ENCODE measurements at regions not wholly inside any gene's neighbourhood (a gene's known extent, or its start where the extent isn't known, plus 50 kb on each side); places are given as distances from the start of the nearest gene placed in this dataset.

- TF ChIP-seq CTCF (IDR thresholded peaks at IDR 0.05; ENCODE audit: low read depth, low read length) = no peak
- Histone ChIP-seq H3K4me1 (ENCODE audit: low read depth) (no peaks in the 10 kb centered on the region), H3K27ac (no peak overlapping the region)
Observed at GRCh38 chr2:24410976-24411375, 50.6 kb upstream of the ITSN2 start.

GRCh38 chr2:24409700-24410556, 49.6 kb upstream of the ITSN2 start:
- H3K27ac ChIP-seq = no peak overlapping the region
- H3K27me3 ChIP-seq = no peaks in the 10 kb centered on the region
- H3K4me1 ChIP-seq (ENCODE audit: low read depth) = no peaks in the 10 kb centered on the region
- H3K4me3 ChIP-seq = no peak overlapping the region
- H3K36me3 ChIP-seq = no peaks in the 10 kb centered on the region
- no peaks in the 10 kb centered on the region for H3K9me3 ChIP-seq (ENCODE audit: low read depth)
- peak; percentile 78 to 83 for DNase-seq (ENCODE audit: low read depth in 1 of 2, low spot score in 1 of 2)
- TF ChIP-seq CTCF (IDR thresholded peaks at IDR 0.05; ENCODE audit: low read depth, low read length) = peak; percentile 86

More at GRCh38 chr2:24410976-24411375, 50.6 kb upstream of the ITSN2 start:
- H3K4me3 ChIP-seq = no peak overlapping the region
- H3K9me3 ChIP-seq (ENCODE audit: low read depth) = no peaks in the 10 kb centered on the region
- no peak for DNase-seq (ENCODE audit: low read depth in 1 of 2, low spot score in 1 of 2)
- H3K36me3 ChIP-seq = no peaks in the 10 kb centered on the region
- no peaks in the 10 kb centered on the region for H3K27me3 ChIP-seq
